ENCODE measurements at regions not wholly inside any gene's neighbourhood (a gene's known extent, or its start where the extent isn't known, plus 50 kb on each side); places are given as distances from the start of the nearest gene placed in this dataset.

- no peak for DNase-seq (ENCODE audit: low read depth)
- no peak overlapping the region for H3K4me3 ChIP-seq (ENCODE audit: low read length)
Measured at GRCh38 chr2:77939370-77939769, 417.2 kb upstream of the LRRTM4 start.

GRCh38 chr2:77939801-77940200 lies 417.6 kb upstream of the LRRTM4 start:
- DNase-seq (ENCODE audit: low read depth), result no peak
- H3K27me3 ChIP-seq (replicated peaks; ENCODE audit: control insufficient read depth, insufficient read depth, low read length), result no peaks in the 10 kb centered on the region
- H3K4me1 ChIP-seq (ENCODE audit: control insufficient read depth, insufficient read depth, low read length), result no peaks in the 10 kb centered on the region
- H3K9me3 ChIP-seq (ENCODE audit: control insufficient read depth, low read length), result no peaks in the 10 kb centered on the region
- no peaks in the 10 kb centered on the region for H3K36me3 ChIP-seq (ENCODE audit: control insufficient read depth, insufficient read depth, low read length, severe bottlenecking)
- H3K9ac ChIP-seq (ENCODE audit: low read length), result no peak overlapping the region
- H3K4me3 ChIP-seq (ENCODE audit: low read length), result no peak overlapping the region

More at GRCh38 chr2:77939370-77939769, 417.2 kb upstream of the LRRTM4 start:
- Histone ChIP-seq H3K36me3 (ENCODE audit: control insufficient read depth, insufficient read depth, low read length, severe bottlenecking) (no peaks in the 10 kb centered on the region), H3K27me3 (replicated peaks; ENCODE audit: control insufficient read depth, insufficient read depth, low read length) (no peaks in the 10 kb centered on the region), H3K9ac (ENCODE audit: low read length) (no peak overlapping the region), H3K4me1 (ENCODE audit: control insufficient read depth, insufficient read depth, low read length) (no peaks in the 10 kb centered on the region), H3K9me3 (ENCODE audit: control insufficient read depth, low read length) (no peaks in the 10 kb centered on the region)

- Histone ChIP-seq H3K27me3 (replicated peaks; ENCODE audit: control insufficient read depth, insufficient read depth, low read length) (no peaks in the 10 kb centered on the region), H3K9me3 (ENCODE audit: control insufficient read depth, low read length) (no peaks in the 10 kb centered on the region), H3K4me3 (ENCODE audit: low read length) (no peak overlapping the region), H3K9ac (ENCODE audit: low read length) (no peak overlapping the region), H3K36me3 (ENCODE audit: control insufficient read depth, insufficient read depth, low read length, severe bottlenecking) (no peaks in the 10 kb centered on the region), H3K4me1 (ENCODE audit: control insufficient read depth, insufficient read depth, low read length) (no peaks in the 10 kb centered on the region)
- DNase-seq (ENCODE audit: low read depth), result no peak
Measured at GRCh38 chr2:77954931-77955330, 432.8 kb upstream of the LRRTM4 start.

- H3K9me3 ChIP-seq (ENCODE audit: control insufficient read depth, low read length), result no peaks in the 10 kb centered on the region
- H3K4me1 ChIP-seq (ENCODE audit: control insufficient read depth, insufficient read depth, low read length), result no peaks in the 10 kb centered on the region
- no peaks in the 10 kb centered on the region for H3K27me3 ChIP-seq (replicated peaks; ENCODE audit: control insufficient read depth, insufficient read depth, low read length)
- no peak for DNase-seq (ENCODE audit: low read depth)
- H3K36me3 ChIP-seq (ENCODE audit: control insufficient read depth, insufficient read depth, low read length, severe bottlenecking), result no peaks in the 10 kb centered on the region
- no peak overlapping the region for H3K9ac ChIP-seq (ENCODE audit: low read length)
- no peak overlapping the region for H3K4me3 ChIP-seq (ENCODE audit: low read length)
Measured at GRCh38 chr2:77962943-77963342, 440.8 kb upstream of the LRRTM4 start.

- Histone ChIP-seq H3K4me3 (ENCODE audit: low read length) (no peak overlapping the region), H3K9ac (ENCODE audit: low read length) (no peak overlapping the region)
Measured at GRCh38 chr2:77977471-77978063, 455.4 kb upstream of the LRRTM4 start.

GRCh38 chr2:77995161-77995560 lies 473.0 kb upstream of the LRRTM4 start:
- Histone ChIP-seq H3K4me3 (ENCODE audit: low read length) (no peak overlapping the region), H3K27me3 (replicated peaks; ENCODE audit: control insufficient read depth, insufficient read depth, low read length) (no peaks in the 10 kb centered on the region), H3K36me3 (ENCODE audit: control insufficient read depth, insufficient read depth, low read length, severe bottlenecking) (no peaks in the 10 kb centered on the region), H3K9ac (ENCODE audit: low read length) (no peak overlapping the region), H3K4me1 (ENCODE audit: control insufficient read depth, insufficient read depth, low read length) (no peaks in the 10 kb centered on the region), H3K9me3 (ENCODE audit: control insufficient read depth, low read length) (no peaks in the 10 kb centered on the region)
- DNase-seq (ENCODE audit: low read depth), result no peak

More at GRCh38 chr2:77977471-77978063, 455.4 kb upstream of the LRRTM4 start:
- DNase-seq (ENCODE audit: low read depth), result no peak
- no peaks in the 10 kb centered on the region for H3K4me1 ChIP-seq (ENCODE audit: control insufficient read depth, insufficient read depth, low read length)
- no peaks in the 10 kb centered on the region for H3K27me3 ChIP-seq (replicated peaks; ENCODE audit: control insufficient read depth, insufficient read depth, low read length)
- peaks cover 15% of the 10 kb centered on the region for H3K9me3 ChIP-seq (ENCODE audit: control insufficient read depth, low read length)
- no peaks in the 10 kb centered on the region for H3K36me3 ChIP-seq (ENCODE audit: control insufficient read depth, insufficient read depth, low read length, severe bottlenecking)

GRCh38 chr2:77999376-77999775 lies 477.2 kb upstream of the LRRTM4 start:
- Histone ChIP-seq H3K27me3 (replicated peaks; ENCODE audit: control insufficient read depth, insufficient read depth, low read length) (no peaks in the 10 kb centered on the region), H3K9me3 (ENCODE audit: control insufficient read depth, low read length) (peaks cover 2% of the 10 kb centered on the region), H3K4me1 (ENCODE audit: control insufficient read depth, insufficient read depth, low read length) (no peaks in the 10 kb centered on the region), H3K4me3 (ENCODE audit: low read length) (no peak overlapping the region), H3K36me3 (ENCODE audit: control insufficient read depth, insufficient read depth, low read length, severe bottlenecking) (no peaks in the 10 kb centered on the region), H3K9ac (ENCODE audit: low read length) (no peak overlapping the region)
- DNase-seq (ENCODE audit: low read depth), result no peak

GRCh38 chr2:78009289-78009688 lies 487.1 kb upstream of the LRRTM4 start:
- no peaks in the 10 kb centered on the region for H3K4me1 ChIP-seq (ENCODE audit: control insufficient read depth, insufficient read depth, low read length)
- no peaks in the 10 kb centered on the region for H3K27me3 ChIP-seq (replicated peaks; ENCODE audit: control insufficient read depth, insufficient read depth, low read length)
- peaks cover 8% of the 10 kb centered on the region for H3K9me3 ChIP-seq (ENCODE audit: control insufficient read depth, low read length)
- H3K36me3 ChIP-seq (ENCODE audit: control insufficient read depth, insufficient read depth, low read length, severe bottlenecking), result no peaks in the 10 kb centered on the region
- DNase-seq (ENCODE audit: low read depth), result no peak
- no peak overlapping the region for H3K4me3 ChIP-seq (ENCODE audit: low read length)
- H3K9ac ChIP-seq (ENCODE audit: low read length), result no peak overlapping the region

GRCh38 chr2:78011251-78011650 lies 489.1 kb upstream of the LRRTM4 start:
- no peak overlapping the region for H3K4me3 ChIP-seq (ENCODE audit: low read length)
- H3K9me3 ChIP-seq (ENCODE audit: control insufficient read depth, low read length), result peaks cover under 1% of the 10 kb centered on the region
- DNase-seq (ENCODE audit: low read depth), result no peak
- no peaks in the 10 kb centered on the region for H3K36me3 ChIP-seq (ENCODE audit: control insufficient read depth, insufficient read depth, low read length, severe bottlenecking)
- H3K9ac ChIP-seq (ENCODE audit: low read length), result no peak overlapping the region
- no peaks in the 10 kb centered on the region for H3K27me3 ChIP-seq (replicated peaks; ENCODE audit: control insufficient read depth, insufficient read depth, low read length)
- no peaks in the 10 kb centered on the region for H3K4me1 ChIP-seq (ENCODE audit: control insufficient read depth, insufficient read depth, low read length)

GRCh38 chr2:78020491-78020890 lies 498.3 kb upstream of the LRRTM4 start:
- Histone ChIP-seq H3K4me3 (ENCODE audit: low read length) (no peak overlapping the region), H3K27me3 (replicated peaks; ENCODE audit: control insufficient read depth, insufficient read depth, low read length) (no peaks in the 10 kb centered on the region), H3K36me3 (ENCODE audit: control insufficient read depth, insufficient read depth, low read length, severe bottlenecking) (no peaks in the 10 kb centered on the region), H3K4me1 (ENCODE audit: control insufficient read depth, insufficient read depth, low read length) (no peaks in the 10 kb centered on the region), H3K9me3 (ENCODE audit: control insufficient read depth, low read length) (no peaks in the 10 kb centered on the region), H3K9ac (ENCODE audit: low read length) (no peak overlapping the region)
- no peak for DNase-seq (ENCODE audit: low read depth)

- no peak for DNase-seq (ENCODE audit: low read depth)
- H3K36me3 ChIP-seq (ENCODE audit: control insufficient read depth, insufficient read depth, low read length, severe bottlenecking), result no peaks in the 10 kb centered on the region
- no peaks in the 10 kb centered on the region for H3K4me1 ChIP-seq (ENCODE audit: control insufficient read depth, insufficient read depth, low read length)
- H3K27me3 ChIP-seq (replicated peaks; ENCODE audit: control insufficient read depth, insufficient read depth, low read length), result no peaks in the 10 kb centered on the region
- H3K9me3 ChIP-seq (ENCODE audit: control insufficient read depth, low read length), result no peaks in the 10 kb centered on the region
- no peak overlapping the region for H3K4me3 ChIP-seq (ENCODE audit: low read length)
- no peak overlapping the region for H3K9ac ChIP-seq (ENCODE audit: low read length)
Measured at GRCh38 chr2:78023356-78023755, 501.2 kb upstream of the LRRTM4 start.

GRCh38 chr2:78024996-78025395 lies 502.8 kb upstream of the LRRTM4 start:
- no peak overlapping the region for H3K9ac ChIP-seq (ENCODE audit: low read length)
- no peaks in the 10 kb centered on the region for H3K4me1 ChIP-seq (ENCODE audit: control insufficient read depth, insufficient read depth, low read length)
- H3K27me3 ChIP-seq (replicated peaks; ENCODE audit: control insufficient read depth, insufficient read depth, low read length), result no peaks in the 10 kb centered on the region
- no peak for DNase-seq (ENCODE audit: low read depth)
- no peak overlapping the region for H3K4me3 ChIP-seq (ENCODE audit: low read length)
- peaks cover 14% of the 10 kb centered on the region for H3K9me3 ChIP-seq (ENCODE audit: control insufficient read depth, low read length)
- no peaks in the 10 kb centered on the region for H3K36me3 ChIP-seq (ENCODE audit: control insufficient read depth, insufficient read depth, low read length, severe bottlenecking)
